Sigmoid colon (tissue), 4 donors: ENCODE measurements at regions not wholly inside any gene's neighbourhood (a gene's known extent, or its start where the extent isn't known, plus 50 kb on each side); places are given as distances from the start of the nearest gene placed in this dataset.

ENCODE experiments used
- CTCF ChIP-seq, 4 experiments: fragments of 450-650 bp in 3 of 4; fragments of 200-600 bp in 1 of 4; IDR thresholded peaks; one replicate each; pipeline ENCODE4 v1.5.1; 2016 to 2019; ENCODE audit warnings: antibody characterized with exemption in 4 of 4, mild to moderate bottlenecking in 3 of 4, moderate library complexity in 2 of 4
- POLR2A ChIP-seq, 2 donors: fragments of 450-650 bp; IDR thresholded peaks; one replicate each; pipeline ENCODE4 v1.6.1; 2016; ENCODE audit warnings: antibody characterized with exemption in 2 of 2, mild to moderate bottlenecking in 2 of 2, moderate library complexity in 2 of 2
- POLR2AphosphoS5 ChIP-seq, 4 donors: sonication (generic); formaldehyde crosslinking; IDR thresholded peaks; one replicate each; pipeline ENCODE4 v1.6.1; 2017; ENCODE audit warnings: antibody characterized with exemption in 4 of 4

- TF ChIP-seq CTCF (IDR thresholded peaks at IDR 0.05) = no peak
- no peak for TF ChIP-seq POLR2A (IDR thresholded peaks at IDR 0.05)
- TF ChIP-seq POLR2AphosphoS5 (IDR thresholded peaks at IDR 0.05) = no peak
Measured at GRCh38 chr4:11138964-11139363, 289.7 kb downstream of the HS3ST1 start.
